ENCODE measurements at regions not wholly inside any gene's neighbourhood (a gene's known extent, or its start where the extent isn't known, plus 50 kb on each side); places are given as distances from the start of the nearest gene placed in this dataset.

DNA sequence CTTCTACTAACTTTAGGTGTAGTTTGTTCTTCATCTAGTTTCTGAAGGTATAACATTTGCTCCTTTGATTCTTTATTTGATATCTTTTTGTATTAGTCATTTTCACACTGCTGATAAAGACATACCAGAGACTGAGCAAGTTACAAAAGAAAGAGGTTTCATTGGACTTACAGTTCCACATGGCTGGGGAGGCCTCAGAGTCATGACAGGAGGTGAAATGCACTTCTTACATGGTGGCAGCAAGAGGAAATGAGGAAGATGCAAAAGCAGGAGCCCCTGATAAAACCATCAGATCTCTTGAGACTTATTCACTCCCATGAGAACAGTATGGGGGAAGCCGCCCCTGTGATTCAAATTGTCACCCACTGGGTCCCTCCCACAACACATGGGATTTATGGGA is 544.4 kb upstream of the DSEL start:
- Histone ChIP-seq H3K4me3 (ENCODE audit: low read depth in 2 of 2, low read length in 2 of 2) (no peak overlapping the region), H3K27me3 (ENCODE audit: control insufficient read depth, insufficient read depth, low read length) (no peaks in the 10 kb centered on the region), H3K4me1 (ENCODE audit: control insufficient read depth, insufficient read depth, low read length) (no peaks in the 10 kb centered on the region), H3K27ac (ENCODE audit: low read length) (no peak overlapping the region), H3K36me3 (ENCODE audit: control insufficient read depth, insufficient read depth, low read length) (no peaks in the 10 kb centered on the region), H3K9me3 (ENCODE audit: control insufficient read depth, insufficient read depth, low read depth, low read length) (no peaks in the 10 kb centered on the region)
- in situ Hi-C loops (cut with HindIII; ENCODE audit: low pct_unique_long_range_greater_than_20kb, low sequenced_read_pairs), result no loop called here
- intact Hi-C loops (cut with micrococcal nuclease; ENCODE audit: unreplicated experiment), result no loop called here
- TF ChIP-seq REST (IDR thresholded peaks at IDR 0.05; ENCODE audit: insufficient read depth in 1 of 2, low read depth in 2 of 2, low read length in 1 of 2) (no peak), POLR2AphosphoS5 (IDR thresholded peaks at IDR 0.05; ENCODE audit: low read depth, low read length) (no peak), TCF7L2 (IDR thresholded peaks at IDR 0.05; ENCODE audit: low read depth, low read length) (no peak), CTCF (IDR thresholded peaks at IDR 0.05) (no peak), SIN3A (IDR thresholded peaks at IDR 0.05; ENCODE audit: borderline replicate concordance, insufficient read depth, low read depth, low read length) (no peak)
- ATAC-seq (no peak), DNase-seq (ENCODE audit: low read depth, low spot score) (no peak)
- BruUV-seq (replicated peaks), result no TSS peak
- ChIA-PET CTCF (no interaction called here), POLR2A (no interaction called here)

GRCh38 chr18:68056936-68057335 is 540.4 kb upstream of the DSEL start:
- H3K27ac ChIP-seq (ENCODE audit: low read length), result no peak overlapping the region
- H3K36me3 ChIP-seq (ENCODE audit: control insufficient read depth, insufficient read depth, low read length), result no peaks in the 10 kb centered on the region
- POLR2A ChIA-PET, result no interaction called here
- H3K27me3 ChIP-seq (ENCODE audit: control insufficient read depth, insufficient read depth, low read length), result no peaks in the 10 kb centered on the region
- no peak overlapping the region for H3K4me3 ChIP-seq (ENCODE audit: low read depth in 2 of 2, low read length in 2 of 2)
- H3K9me3 ChIP-seq (ENCODE audit: control insufficient read depth, insufficient read depth, low read depth, low read length), result no peaks in the 10 kb centered on the region
- BruUV-seq (replicated peaks), result no TSS peak
- no peak for ATAC-seq
- CTCF ChIA-PET, result no interaction called here
- in situ Hi-C loops (cut with HindIII; ENCODE audit: low pct_unique_long_range_greater_than_20kb, low sequenced_read_pairs) (no loop called here), intact Hi-C loops (cut with micrococcal nuclease; ENCODE audit: unreplicated experiment) (no loop called here)
- no peak for DNase-seq (ENCODE audit: low read depth, low spot score)
- TF ChIP-seq POLR2AphosphoS5 (IDR thresholded peaks at IDR 0.05; ENCODE audit: low read depth, low read length), result no peak
- TF ChIP-seq REST (IDR thresholded peaks at IDR 0.05; ENCODE audit: insufficient read depth in 1 of 2, low read depth in 2 of 2, low read length in 1 of 2), result no peak
- no peak for TF ChIP-seq CTCF (IDR thresholded peaks at IDR 0.05)
- TF ChIP-seq TCF7L2 (IDR thresholded peaks at IDR 0.05; ENCODE audit: low read depth, low read length), result no peak
- TF ChIP-seq SIN3A (IDR thresholded peaks at IDR 0.05; ENCODE audit: borderline replicate concordance, insufficient read depth, low read depth, low read length), result no peak
- H3K4me1 ChIP-seq (ENCODE audit: control insufficient read depth, insufficient read depth, low read length), result no peaks in the 10 kb centered on the region
